GM23338 (cell line): ENCODE measurements at regions not wholly inside any gene's neighbourhood (a gene's known extent, or its start where the extent isn't known, plus 50 kb on each side); places are given as distances from the start of the nearest gene placed in this dataset.

Experiments
- ATAC-seq: fragments of 200-7000 bp; cut with Tn5 transposase; 3 replicates; pipeline ENCODE4 v1.9.1; 2020
- DNase-seq: peaks from one replicate; pipeline ENCODE4 v3.0.0-alpha.2; 2015; ENCODE audit warnings: low spot score
- H2AFZ ChIP-seq: fragments of 200-600 bp; sonication (generic); 2 replicates; pipeline ENCODE4 v1.8.0; 2016; ENCODE audit warnings: antibody characterized with exemption, mild to moderate bottlenecking, moderate library complexity
- H3F3A ChIP-seq: fragments of 200-600 bp; sonication (generic); replicated peaks from 2 replicates; pipeline ENCODE4 v1.8.0; 2017; ENCODE audit warnings: antibody characterized with exemption, mixed run types, low read depth
- H3K27ac ChIP-seq: fragments of 200-600 bp; sonication (generic); 2 replicates; pipeline ENCODE4 v1.6.1; 2016; ENCODE audit warnings: low read depth
- H3K27me3 ChIP-seq: fragments of 200-600 bp; sonication (generic); 2 replicates; pipeline ENCODE4 v1.8.0; 2016; ENCODE audit warnings: mild to moderate bottlenecking, mixed run types, moderate library complexity; ENCODE audit not compliant: insufficient read depth
- H3K36me3 ChIP-seq: fragments of 200-600 bp; sonication (generic); 2 replicates; pipeline ENCODE4 v1.8.0; 2016; ENCODE audit warnings: mild to moderate bottlenecking; ENCODE audit not compliant: insufficient read depth
- H3K4me1 ChIP-seq: fragments of 200-600 bp; sonication (generic); 2 replicates; pipeline ENCODE4 v1.8.0; 2016; ENCODE audit warnings: mild to moderate bottlenecking, moderate library complexity; ENCODE audit not compliant: insufficient read depth
- H3K4me2 ChIP-seq: fragments of 200-600 bp; sonication (generic); 2 replicates; pipeline ENCODE4 v1.7.1; 2017; ENCODE audit warnings: mixed run types
- H3K4me3 ChIP-seq: fragments of 200-600 bp; sonication (generic); 2 replicates; pipeline ENCODE4 v1.6.1; 2016; ENCODE audit warnings: mixed run types
- H3K79me2 ChIP-seq: fragments of 200-600 bp; sonication (generic); replicated peaks from 2 replicates; pipeline ENCODE4 v1.8.0; 2017; ENCODE audit warnings: mild to moderate bottlenecking; ENCODE audit not compliant: insufficient read depth
- H3K9me2 ChIP-seq: fragments of 200-600 bp; sonication (generic); 2 replicates; pipeline ENCODE4 v1.8.0; 2017; ENCODE audit not compliant: insufficient read depth
- H4K20me1 ChIP-seq: fragments of 200-600 bp; sonication (generic); replicated peaks from 2 replicates; pipeline ENCODE4 v1.8.0; 2017; ENCODE audit warnings: mild to moderate bottlenecking; ENCODE audit not compliant: insufficient read depth
- H3K27ac Mint-ChIP-seq: 2 replicates; pipeline ENCODE4 v1.8.0; 2020; ENCODE audit warnings: inconsistent platforms, mild to moderate bottlenecking, moderate library complexity, mixed read lengths
- H3K27me3 Mint-ChIP-seq: 3 replicates; pipeline ENCODE4 v1.8.0; 2022; ENCODE audit warnings: low read depth, mild to moderate bottlenecking, moderate library complexity, mixed read lengths, inconsistent platforms; ENCODE audit not compliant: insufficient read depth, poor library complexity
- H3K36me3 Mint-ChIP-seq: 3 replicates; pipeline ENCODE4 v1.8.0; 2021; ENCODE audit warnings: low read depth, mild to moderate bottlenecking, inconsistent platforms, moderate library complexity, mixed read lengths
- H3K4me1 Mint-ChIP-seq: 3 replicates; pipeline ENCODE4 v1.8.0; 2020; ENCODE audit warnings: mild to moderate bottlenecking, inconsistent platforms, mixed read lengths
- H3K4me3 Mint-ChIP-seq: 3 replicates; pipeline ENCODE4 v1.8.0; 2021; ENCODE audit warnings: moderate library complexity, mild to moderate bottlenecking, inconsistent platforms, mixed read lengths
- H3K9me3 Mint-ChIP-seq: 3 replicates; pipeline ENCODE4 v1.8.0; 2020; ENCODE audit warnings: moderate library complexity, mild to moderate bottlenecking, inconsistent platforms, mixed read lengths
- CREB1 ChIP-seq: fragments of 250-450 bp; sonication (Bioruptor Pico); IDR thresholded peaks from 2 replicates; pipeline ENCODE4 v1.5.0; 2020; ENCODE audit warnings: low read depth, mild to moderate bottlenecking, moderate library complexity
- CTCF ChIP-seq, 2 experiments: fragments of 200-600 bp in 1 of 2; sonication (generic) in 1 of 2; conservative IDR thresholded peaks; 2 replicates each; pipeline versions ENCODE4 v1.5.1 to v1.6.1; 2016 to 2017; ENCODE audit warnings: antibody characterized with exemption in 2 of 2, low read depth in 2 of 2, mild to moderate bottlenecking in 2 of 2, moderate library complexity in 1 of 2
- ETS1 ChIP-seq: IDR thresholded peaks from 2 replicates; pipeline ENCODE4 v1.6.1; 2016; ENCODE audit warnings: antibody characterized with exemption
- EZH2 ChIP-seq: fragments of 200-600 bp; sonication (generic); IDR thresholded peaks from one replicate; pipeline ENCODE4 v1.8.0; 2017; ENCODE audit warnings: antibody characterized with exemption, mild to moderate bottlenecking, low read depth; ENCODE audit not compliant: unreplicated experiment
- EZH2phosphoT487 ChIP-seq: fragments of 200-600 bp; sonication (generic); IDR thresholded peaks from one replicate; pipeline ENCODE4 v1.8.1; 2018; ENCODE audit warnings: antibody characterized with exemption; ENCODE audit not compliant: unreplicated experiment
- JUNB ChIP-seq: IDR thresholded peaks from one replicate; pipeline ENCODE4 v1.6.1; 2016; ENCODE audit warnings: antibody characterized with exemption; ENCODE audit not compliant: unreplicated experiment
- NANOG ChIP-seq: IDR thresholded peaks from 2 replicates; pipeline ENCODE4 v1.6.1; 2016; ENCODE audit warnings: antibody characterized with exemption, borderline replicate concordance
- POLR2AphosphoS5 ChIP-seq: IDR thresholded peaks from 2 replicates; pipeline ENCODE4 v1.6.1; 2016; ENCODE audit warnings: antibody characterized with exemption, low read depth
- REST ChIP-seq: IDR thresholded peaks from one replicate; pipeline ENCODE4 v1.6.1; 2018; ENCODE audit warnings: antibody characterized with exemption; ENCODE audit not compliant: unreplicated experiment
- ZNF114 ChIP-seq: fragments of 250-450 bp; sonication (Bioruptor Pico); IDR thresholded peaks from 2 replicates; pipeline ENCODE4 v1.5.0; 2020; ENCODE audit warnings: mild to moderate bottlenecking, moderate library complexity

- no peak for TF ChIP-seq CTCF (conservative IDR thresholded peaks at IDR 0.05; ENCODE audit: low read depth in 2 of 2)
- no peak for TF ChIP-seq EZH2phosphoT487
- no peak for TF ChIP-seq ETS1
- TF ChIP-seq EZH2, result no peak
Observed at GRCh38 chr12:67915335-67915851, 73.9 kb upstream of the IFNG-AS1 start (continued).

- H3K79me2 ChIP-seq, result no peaks in the 10 kb centered on the region
- H3K4me1 ChIP-seq, result peaks cover 25% of the 10 kb centered on the region
- no peak overlapping the region for H3K27ac ChIP-seq
- H4K20me1 ChIP-seq, result no peaks in the 10 kb centered on the region
- Mint-ChIP-seq H3K9me3 (no peaks in the 10 kb centered on the region), H3K36me3 (no peaks in the 10 kb centered on the region), H3K4me3 (no peak overlapping the region; the same call in 2 of the 3 replicates), H3K27me3 (no peaks in the 10 kb centered on the region), H3K4me1 (peaks cover 31% of the 10 kb centered on the region), H3K27ac (peak overlapping the region; percentile 89)
- no peaks in the 10 kb centered on the region for H3K9me2 ChIP-seq
- ATAC-seq (peak; percentile 90), DNase-seq (peak; percentile 39)
- H3F3A ChIP-seq, result no peaks in the 10 kb centered on the region
- H2AFZ ChIP-seq, result peak overlapping the region; percentile 89
- no peaks in the 10 kb centered on the region for H3K36me3 ChIP-seq
- H3K4me3 ChIP-seq, result no peak overlapping the region
- H3K4me2 ChIP-seq, result peak overlapping the region; percentile 60
- no peaks in the 10 kb centered on the region for H3K27me3 ChIP-seq
- TF ChIP-seq CTCF (conservative IDR thresholded peaks at IDR 0.05; ENCODE audit: low read depth in 2 of 2) (no peak), JUNB (no peak), NANOG (no peak), POLR2AphosphoS5 (no peak), REST (no peak), CREB1 (CRISPR knock-in tag) (no peak), ZNF114 (no peak), ETS1 (no peak)
Observed at GRCh38 chr12:67916266-67916970, 72.8 kb upstream of the IFNG-AS1 start.
